Type B pancreatic cell (in vitro differentiated cells): ENCODE measurements at regions not wholly inside any gene's neighbourhood (a gene's known extent, or its start where the extent isn't known, plus 50 kb on each side); places are given as distances from the start of the nearest gene placed in this dataset.

Source experiments
- DNase-seq: peaks from one replicate; pipeline ENCODE4 v3.0.0; 2021; ENCODE audit warnings: mixed read lengths; ENCODE audit not compliant: unreplicated experiment; ENCODE audit errors: extremely low spot score
- H3K27ac Mint-ChIP-seq: 2 replicates; pipeline ENCODE4 v1.8.0; 2021; ENCODE audit warnings: mild to moderate bottlenecking, mixed read lengths
- H3K27me3 Mint-ChIP-seq: 2 replicates; pipeline ENCODE4 v1.8.0; 2021; ENCODE audit warnings: mixed read lengths
- H3K36me3 Mint-ChIP-seq: 2 replicates; pipeline ENCODE4 v1.8.0; 2021; ENCODE audit warnings: mixed read lengths
- H3K4me1 Mint-ChIP-seq: one replicate; pipeline ENCODE4 v1.8.0; 2021; ENCODE audit warnings: mixed read lengths; ENCODE audit not compliant: unreplicated experiment
- H3K4me3 Mint-ChIP-seq: 2 replicates; pipeline ENCODE4 v1.8.0; 2021; ENCODE audit warnings: mild to moderate bottlenecking, mixed read lengths
- H3K9me3 Mint-ChIP-seq: 2 replicates; pipeline ENCODE4 v1.8.0; 2021; ENCODE audit warnings: mixed read lengths
- TF ChIP-seq, protein P1 (sequence below): fragments of 200-600 bp; sonication (generic); conservative IDR thresholded peaks from 2 replicates; pipeline ENCODE4 v1.5.0; 2021; ENCODE audit warnings: antibody characterized with exemption, mild to moderate bottlenecking

DNA sequence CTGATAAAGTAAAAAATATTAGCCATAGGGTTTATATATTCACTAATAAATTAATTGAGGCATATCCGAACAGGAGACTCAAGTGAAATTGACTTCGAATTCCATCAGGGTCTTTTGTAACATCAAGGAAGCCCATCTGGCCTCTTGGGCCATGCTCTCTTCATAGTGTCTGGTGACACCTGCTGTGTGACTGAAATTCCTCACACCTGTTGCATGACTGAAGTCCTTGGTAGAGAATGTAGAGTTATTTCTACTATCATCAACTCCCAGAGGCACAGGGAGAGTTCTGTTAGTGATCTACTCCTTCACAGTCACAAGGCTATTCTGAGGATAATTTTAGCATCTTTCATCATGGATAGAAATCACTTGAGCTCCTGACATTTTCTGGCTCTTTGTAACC, 138.3 kb upstream of the LSM8 start:
- Mint-ChIP-seq H3K4me1 (no peaks in the 10 kb centered on the region), H3K4me3 (no peak overlapping the region), H3K9me3 (no peaks in the 10 kb centered on the region), H3K27me3 (no peaks in the 10 kb centered on the region), H3K36me3 (no peaks in the 10 kb centered on the region), H3K27ac (no peak overlapping the region)
- no peak for DNase-seq
- TF ChIP-seq, protein P1, sequence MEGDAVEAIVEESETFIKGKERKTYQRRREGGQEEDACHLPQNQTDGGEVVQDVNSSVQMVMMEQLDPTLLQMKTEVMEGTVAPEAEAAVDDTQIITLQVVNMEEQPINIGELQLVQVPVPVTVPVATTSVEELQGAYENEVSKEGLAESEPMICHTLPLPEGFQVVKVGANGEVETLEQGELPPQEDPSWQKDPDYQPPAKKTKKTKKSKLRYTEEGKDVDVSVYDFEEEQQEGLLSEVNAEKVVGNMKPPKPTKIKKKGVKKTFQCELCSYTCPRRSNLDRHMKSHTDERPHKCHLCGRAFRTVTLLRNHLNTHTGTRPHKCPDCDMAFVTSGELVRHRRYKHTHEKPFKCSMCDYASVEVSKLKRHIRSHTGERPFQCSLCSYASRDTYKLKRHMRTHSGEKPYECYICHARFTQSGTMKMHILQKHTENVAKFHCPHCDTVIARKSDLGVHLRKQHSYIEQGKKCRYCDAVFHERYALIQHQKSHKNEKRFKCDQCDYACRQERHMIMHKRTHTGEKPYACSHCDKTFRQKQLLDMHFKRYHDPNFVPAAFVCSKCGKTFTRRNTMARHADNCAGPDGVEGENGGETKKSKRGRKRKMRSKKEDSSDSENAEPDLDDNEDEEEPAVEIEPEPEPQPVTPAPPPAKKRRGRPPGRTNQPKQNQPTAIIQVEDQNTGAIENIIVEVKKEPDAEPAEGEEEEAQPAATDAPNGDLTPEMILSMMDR: no peak

DNA sequence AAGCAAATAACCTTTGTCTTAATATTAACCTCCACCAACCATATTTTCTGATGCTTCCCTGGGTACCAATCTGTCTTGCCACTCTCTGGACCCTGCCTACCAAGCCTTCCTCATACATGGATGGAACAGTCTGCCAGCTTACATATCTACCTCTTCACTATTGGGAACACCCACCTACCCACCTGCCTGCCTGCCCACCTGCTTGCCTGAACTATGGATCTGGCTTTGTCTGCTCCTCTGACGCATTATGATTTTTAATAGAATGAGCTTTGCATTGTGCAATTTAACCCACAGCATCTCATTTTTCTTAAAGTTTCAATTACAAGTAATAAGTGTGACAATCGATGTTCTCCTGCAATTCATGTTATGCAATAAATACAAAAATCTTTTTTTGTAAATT, 137.9 kb upstream of the LSM8 start:
- no peak overlapping the region for H3K27ac Mint-ChIP-seq

DNA sequence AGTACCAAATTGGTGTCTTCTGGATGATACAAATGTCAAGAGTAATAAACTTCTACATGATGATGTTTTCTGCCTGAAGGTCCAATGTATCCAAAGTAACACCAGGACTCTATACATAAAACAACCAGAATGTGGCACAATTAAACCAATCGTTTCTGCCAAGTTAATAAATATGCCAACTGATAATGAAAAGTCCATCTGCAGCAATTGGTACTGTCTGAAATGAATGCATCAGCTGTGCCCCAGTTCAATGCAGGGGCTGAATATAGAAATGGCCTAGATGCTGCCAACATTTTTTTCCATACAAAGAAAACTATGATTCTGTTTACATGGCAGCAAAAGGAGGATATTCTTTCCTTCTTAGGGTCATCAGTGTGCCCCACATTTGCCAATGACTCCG, 137.2 kb upstream of the LSM8 start:
- DNase-seq: no peak
- TF ChIP-seq, protein P1: no peak
- no peaks in the 10 kb centered on the region for H3K9me3 Mint-ChIP-seq
- H3K27ac Mint-ChIP-seq: no peak overlapping the region
- no peak overlapping the region for H3K4me3 Mint-ChIP-seq
- no peaks in the 10 kb centered on the region for H3K27me3 Mint-ChIP-seq
- peaks cover 4% of the 10 kb centered on the region for H3K4me1 Mint-ChIP-seq
- H3K36me3 Mint-ChIP-seq: no peaks in the 10 kb centered on the region

More for the DNA sequence above, 137.9 kb upstream of the LSM8 start:
- Mint-ChIP-seq H3K27me3 (no peaks in the 10 kb centered on the region), H3K36me3 (no peaks in the 10 kb centered on the region), H3K4me1 (no peaks in the 10 kb centered on the region), H3K9me3 (no peaks in the 10 kb centered on the region), H3K4me3 (no peak overlapping the region)
- no peak for DNase-seq
- TF ChIP-seq, protein P1: no peak

DNA sequence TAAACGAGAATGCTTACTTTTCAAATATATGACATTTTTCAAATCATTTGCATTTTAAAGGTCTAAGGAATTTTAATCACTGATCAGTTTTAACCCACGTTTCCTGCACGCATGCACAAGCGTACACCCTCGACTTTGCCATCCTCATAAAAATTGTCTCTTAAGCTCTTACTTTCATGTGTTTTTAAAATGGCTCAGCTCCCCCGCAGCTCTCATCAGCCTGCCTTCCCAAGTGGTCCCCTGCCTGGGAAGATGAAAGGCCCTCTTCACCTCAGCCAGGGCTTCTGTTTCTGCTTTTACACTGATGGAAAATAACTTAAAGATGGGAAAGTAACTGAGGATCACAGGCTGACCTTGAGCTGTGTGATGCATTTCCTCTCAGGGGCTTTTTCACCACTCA, 131.6 kb upstream of the LSM8 start:
- Mint-ChIP-seq H3K27me3 (no peaks in the 10 kb centered on the region), H3K9me3 (no peaks in the 10 kb centered on the region)
- TF ChIP-seq, protein P1: no peak

DNA sequence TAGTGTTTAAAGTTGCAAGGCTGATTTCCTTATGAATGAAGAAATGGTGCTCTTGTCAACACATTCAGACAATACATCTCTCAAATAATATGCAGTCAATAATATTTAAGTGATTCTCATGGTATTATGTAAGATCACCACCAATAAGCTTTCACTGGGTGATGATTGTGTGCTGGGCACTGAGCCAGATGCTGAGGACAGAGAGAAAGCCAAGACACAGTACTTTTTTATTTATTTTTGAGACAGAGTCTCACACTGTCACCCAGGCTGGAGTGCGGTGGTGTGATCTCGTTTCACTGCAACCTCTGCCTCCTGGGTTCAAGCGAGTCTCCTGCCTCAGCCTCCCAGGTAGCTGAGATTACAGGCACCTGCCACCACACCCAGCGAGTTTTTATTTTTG, 130.6 kb upstream of the LSM8 start:
- Mint-ChIP-seq H3K27me3 (no peaks in the 10 kb centered on the region), H3K4me3 (no peak overlapping the region), H3K27ac (no peak overlapping the region), H3K9me3 (no peaks in the 10 kb centered on the region), H3K36me3 (no peaks in the 10 kb centered on the region), H3K4me1 (peaks cover 14% of the 10 kb centered on the region)
- TF ChIP-seq, protein P1: no peak
- no peak for DNase-seq

More for the DNA sequence above, 131.6 kb upstream of the LSM8 start:
- Mint-ChIP-seq H3K4me3 (peak overlapping the region; percentile 1), H3K4me1 (peaks cover 14% of the 10 kb centered on the region), H3K36me3 (no peaks in the 10 kb centered on the region), H3K27ac (no peak overlapping the region)
- DNase-seq: no peak

DNA sequence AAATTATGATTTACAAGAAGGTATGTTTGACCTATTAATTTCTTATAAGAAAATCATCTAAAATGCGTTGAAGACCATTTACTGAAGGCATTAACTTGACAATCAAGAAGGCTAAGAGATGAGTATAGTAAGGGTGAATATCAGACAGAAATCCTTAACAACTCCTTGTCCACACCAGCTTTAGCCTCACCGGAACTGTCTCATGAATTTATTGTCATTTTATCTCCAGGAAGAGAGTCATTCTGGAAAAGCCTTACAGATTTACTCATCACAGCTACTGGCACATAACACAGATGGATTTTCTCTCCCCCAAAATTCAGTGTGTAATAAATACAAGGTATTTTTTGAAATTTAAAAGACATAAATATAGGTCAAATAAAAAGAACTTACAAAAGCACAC, 129.4 kb upstream of the LSM8 start:
- Mint-ChIP-seq H3K4me3 (no peak overlapping the region), H3K36me3 (no peaks in the 10 kb centered on the region), H3K4me1 (peaks cover 14% of the 10 kb centered on the region), H3K27me3 (no peaks in the 10 kb centered on the region), H3K9me3 (no peaks in the 10 kb centered on the region), H3K27ac (no peak overlapping the region)
- TF ChIP-seq, protein P1: no peak
- no peak for DNase-seq
